H9 (cell line): ENCODE measurements at regions not wholly inside any gene's neighbourhood (a gene's known extent, or its start where the extent isn't known, plus 50 kb on each side); places are given as distances from the start of the nearest gene placed in this dataset.
A peak's percentile ranks its signal among the peaks of the same experiment; 100 is the strongest.

Experiments
- DNase-seq: peaks from one replicate; pipeline ENCODE4 v3.0.0-alpha.2; 2017
- H2AFZ ChIP-seq: one replicate; pipeline ENCODE4 v1.6.1; 2013; ENCODE audit warnings: mild to moderate bottlenecking, low read length, control low read depth, moderate library complexity
- H2AK5ac ChIP-seq: 2 replicates; pipeline ENCODE4 v1.6.1; 2013; ENCODE audit warnings: low read length, control low read depth, mixed read lengths; ENCODE audit not compliant: insufficient read length
- H2BK120ac ChIP-seq: one replicate; pipeline ENCODE4 v1.6.1; 2013; ENCODE audit warnings: low read depth, mild to moderate bottlenecking, low read length, control low read depth, inconsistent platforms; ENCODE audit not compliant: poor library complexity, severe bottlenecking
- H2BK12ac ChIP-seq: 2 replicates; pipeline ENCODE4 v1.6.1; 2013; ENCODE audit warnings: low read length, control low read depth, mixed read lengths, low read depth; ENCODE audit not compliant: insufficient read length
- H2BK15ac ChIP-seq: 2 replicates; pipeline ENCODE4 v1.6.1; 2013; ENCODE audit warnings: low read depth, low read length, control low read depth
- H2BK20ac ChIP-seq: one replicate; pipeline ENCODE4 v1.6.1; 2013; ENCODE audit warnings: low read depth, mild to moderate bottlenecking, low read length, control low read depth, inconsistent platforms; ENCODE audit not compliant: poor library complexity, severe bottlenecking
- H2BK5ac ChIP-seq: 2 replicates; pipeline ENCODE4 v1.6.1; 2013; ENCODE audit warnings: low read length, control low read depth, mixed read lengths; ENCODE audit not compliant: insufficient read length
- H3K14ac ChIP-seq: 2 replicates; pipeline ENCODE4 v1.6.1; 2013; ENCODE audit warnings: low read length, control low read depth; ENCODE audit not compliant: insufficient read depth
- H3K18ac ChIP-seq: 2 replicates; pipeline ENCODE4 v1.6.1; 2013; ENCODE audit warnings: low read depth, mild to moderate bottlenecking, mixed read lengths, low read length, control low read depth; ENCODE audit not compliant: insufficient read length
- H3K23ac ChIP-seq: 2 replicates; pipeline ENCODE4 v1.6.1; 2013; ENCODE audit warnings: low read length, control low read depth, mixed read lengths, low read depth; ENCODE audit not compliant: insufficient read length
- H3K23me2 ChIP-seq: 2 replicates; pipeline ENCODE4 v1.6.1; 2013; ENCODE audit warnings: low read depth, mild to moderate bottlenecking, mixed read lengths, low read length, control low read depth; ENCODE audit not compliant: insufficient read length, poor library complexity, severe bottlenecking
- H3K27ac ChIP-seq: 2 replicates; pipeline ENCODE4 v1.5.1; 2013; ENCODE audit warnings: low read length, control low read depth, mixed read lengths, low read depth; ENCODE audit not compliant: insufficient read length
- H3K27me3 ChIP-seq: 2 replicates; pipeline ENCODE4 v1.6.1; 2013; ENCODE audit warnings: low read length, control low read depth, inconsistent platforms; ENCODE audit not compliant: insufficient read depth
- H3K4ac ChIP-seq: 2 replicates; pipeline ENCODE4 v1.6.1; 2013; ENCODE audit warnings: low read depth, mild to moderate bottlenecking, control low read depth, inconsistent platforms, low read length, moderate library complexity
- H3K4me1 ChIP-seq: 2 replicates; pipeline ENCODE4 v1.6.1; 2013; ENCODE audit warnings: low read length, control low read depth, inconsistent platforms; ENCODE audit not compliant: insufficient read depth
- H3K4me2 ChIP-seq: 2 replicates; pipeline ENCODE4 v1.6.1; 2013; ENCODE audit warnings: low read length, control low read depth, mixed read lengths; ENCODE audit not compliant: insufficient read length, insufficient read depth
- H3K56ac ChIP-seq: 2 replicates; pipeline ENCODE4 v1.6.1; 2013; ENCODE audit warnings: low read depth, mild to moderate bottlenecking, mixed read lengths, low read length, control low read depth; ENCODE audit not compliant: insufficient read length
- H3K79me1 ChIP-seq: 2 replicates; pipeline ENCODE4 v1.6.1; 2013; ENCODE audit warnings: low read depth, mild to moderate bottlenecking, moderate library complexity, low read length, control low read depth, inconsistent platforms; ENCODE audit not compliant: insufficient read depth, poor library complexity, severe bottlenecking
- H3K79me2 ChIP-seq: 2 replicates; pipeline ENCODE4 v1.6.1; 2013; ENCODE audit warnings: low read length, control low read depth, inconsistent platforms; ENCODE audit not compliant: insufficient read depth
- H3K9ac ChIP-seq: 2 replicates; pipeline ENCODE4 v1.6.1; 2013; ENCODE audit warnings: low read length, control low read depth, mixed read lengths; ENCODE audit not compliant: insufficient read length; ENCODE audit errors: extremely low read depth
- H3K9me3 ChIP-seq: one replicate; pipeline ENCODE4 v1.6.1; 2013; ENCODE audit warnings: low read depth, low read length, inconsistent platforms; ENCODE audit not compliant: control insufficient read depth
- H3T11ph ChIP-seq: one replicate; pipeline ENCODE4 v1.6.1; 2013; ENCODE audit warnings: mild to moderate bottlenecking, low read length, control low read depth, inconsistent platforms
- H4K20me1 ChIP-seq: one replicate; pipeline ENCODE4 v1.6.1; 2013; ENCODE audit not compliant: control insufficient read depth, insufficient read length, insufficient read depth
- H4K5ac ChIP-seq: 2 replicates; pipeline ENCODE4 v1.6.1; 2013; ENCODE audit warnings: low read depth, mild to moderate bottlenecking, mixed read lengths, low read length, control low read depth; ENCODE audit not compliant: insufficient read length
- H4K8ac ChIP-seq: replicated peaks from 2 replicates; pipeline ENCODE4 v1.6.1; 2013; ENCODE audit warnings: low read length, control low read depth, mixed read lengths, low read depth; ENCODE audit not compliant: insufficient read length
- H4K91ac ChIP-seq: 2 replicates; pipeline ENCODE4 v1.6.1; 2013; ENCODE audit warnings: low read depth, mild to moderate bottlenecking, moderate library complexity, mixed read lengths, low read length, control low read depth; ENCODE audit not compliant: insufficient read length
- H3K27ac Mint-ChIP-seq, 3 experiments: 2 replicates in 2 of 3; 3 replicates in 1 of 3; pipeline ENCODE4 v1.8.0; 2020 to 2021; ENCODE audit warnings: mixed read lengths in 3 of 3, mild to moderate bottlenecking in 1 of 3, moderate library complexity in 1 of 3
- H3K27me3 Mint-ChIP-seq: 2 replicates; pipeline ENCODE4 v1.8.0; 2021; ENCODE audit warnings: low read depth, mild to moderate bottlenecking, moderate library complexity, mixed read lengths
- H3K36me3 Mint-ChIP-seq, 3 experiments: 2 replicates in 2 of 3; 3 replicates in 1 of 3; pipeline ENCODE4 v1.8.0; 2020 to 2021; ENCODE audit warnings: low read depth in 3 of 3, mixed read lengths in 3 of 3; ENCODE audit not compliant: insufficient read depth in 1 of 3
- H3K4me1 Mint-ChIP-seq, 2 experiments: 2 replicates each; pipeline ENCODE4 v1.8.0; 2020; ENCODE audit warnings: mixed read lengths in 2 of 2
- H3K4me3 Mint-ChIP-seq, 2 experiments: 2 replicates in 1 of 2; 3 replicates in 1 of 2; pipeline ENCODE4 v1.8.0; 2020 to 2021; ENCODE audit warnings: mild to moderate bottlenecking in 2 of 2, mixed read lengths in 2 of 2, moderate library complexity in 1 of 2
- H3K9me3 Mint-ChIP-seq, 2 experiments: 2 replicates in 1 of 2; 3 replicates in 1 of 2; pipeline ENCODE4 v1.8.0; 2020; ENCODE audit warnings: mild to moderate bottlenecking in 2 of 2, mixed read lengths in 2 of 2, moderate library complexity in 1 of 2
- CTCF ChIP-seq: fragments of 200-600 bp; sonication (generic); conservative IDR thresholded peaks from 3 replicates; pipeline ENCODE4 v1.8.0; 2021; ENCODE audit warnings: antibody characterized with exemption, mild to moderate bottlenecking
- WGBS: extraction: QIAGEN DNeasy Blood & Tissue Kit; methylation state at CpG from one replicate; pipeline ENCODE4 v1.1.7; 2013; ENCODE audit warnings: missing lambda C conversion rate, low lambda C conversion rate, mixed read lengths; ENCODE audit not compliant: insufficient read length; ENCODE audit errors: extremely low coverage; 5-methylcytosine and 5-hydroxymethylcytosine counted together

- Histone ChIP-seq H3K14ac (no peak overlapping the region), H2BK5ac (no peak overlapping the region), H4K20me1 (no peaks in the 10 kb centered on the region), H3K79me1 (no peaks in the 10 kb centered on the region), H4K8ac (no peak overlapping the region), H3K23ac (no peak overlapping the region), H3K23me2 (no peaks in the 10 kb centered on the region), H3K79me2 (no peaks in the 10 kb centered on the region), H2BK15ac (no peak overlapping the region), H3T11ph (no peak overlapping the region), H2AFZ (no peak overlapping the region), H3K27ac (no peak overlapping the region), H3K9me3 (no peaks in the 10 kb centered on the region), H3K27me3 (no peaks in the 10 kb centered on the region), H4K5ac (no peak overlapping the region), H3K18ac (no peak overlapping the region), H2AK5ac (no peak overlapping the region), H3K4me1 (peaks cover 11% of the 10 kb centered on the region), H4K91ac (no peak overlapping the region), H2BK120ac (no peak overlapping the region), H2BK20ac (no peak overlapping the region), H3K56ac (no peak overlapping the region), H3K9ac (no peak overlapping the region), H2BK12ac (no peak overlapping the region), H3K4me2 (no peak overlapping the region), H3K4ac (no peak overlapping the region)
- WGBS: no CpG with 5 or more reads among the region's 9 CpGs
- no peak overlapping the region for H3K4me3 Mint-ChIP-seq
- DNase-seq: no peak
- peaks cover 3 to 4% of the 10 kb centered on the region in 2 experiments; a peak in 4 of 5 replicates for H3K9me3 Mint-ChIP-seq
- H3K27me3 Mint-ChIP-seq: peaks cover 3% of the 10 kb centered on the region; the same call in 1 of the 2 replicates
- peaks cover 0 to 15% (median 0%) of the 10 kb centered on the region in 3 experiments; a peak in 3 of 7 replicates for H3K36me3 Mint-ChIP-seq
- peaks cover 24 to 37% of the 10 kb centered on the region in 2 experiments for H3K4me1 Mint-ChIP-seq
- H3K27ac Mint-ChIP-seq: peak overlapping the region in 1 of 3 experiments; percentile 40; a peak in 1 of 7 replicates
- no peak for TF ChIP-seq CTCF
Observed at GRCh38 chr10:121293110-121293509, 305.1 kb downstream of the FGFR2 start.
